Stimulated activated naive CD8-positive, alpha-beta T cell treated with anti-CD3 and anti-CD28 coated beads, Interleukin-15, Interleukin-2, amounts not matched to agents 100 U/mL and 50 U/mL, for 24 hours (primary cell): ENCODE measurements at regions not wholly inside any gene's neighbourhood (a gene's known extent, or its start where the extent isn't known, plus 50 kb on each side); places are given as distances from the start of the nearest gene placed in this dataset.

Source experiments
- ATAC-seq: fragments of 150-1000 bp; cut with Tn5 transposase; one replicate; pipeline ENCODE4 v1.10.0; 2021
- DNase-seq: peaks from one replicate; pipeline ENCODE4 v3.0.0; 2021

DNA sequence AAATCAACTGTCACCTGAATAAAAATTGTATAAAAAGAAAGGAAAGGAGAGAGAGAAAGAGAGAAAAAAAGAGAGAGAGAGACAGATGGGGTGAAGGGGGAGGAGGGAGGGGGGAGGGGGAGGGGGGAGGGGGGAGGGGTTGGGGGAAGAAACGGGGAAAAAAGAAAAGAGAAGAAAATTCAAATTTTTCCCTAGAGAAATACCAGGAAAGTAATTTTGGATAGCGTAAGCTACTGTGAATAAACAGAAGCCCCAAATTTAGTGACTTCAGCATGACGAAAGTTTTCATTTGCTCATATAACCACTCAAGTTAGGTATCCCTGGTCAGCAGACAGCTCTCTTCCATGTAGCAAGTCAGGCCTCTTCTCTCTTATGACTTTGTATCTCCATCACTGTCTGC is 289.4 kb upstream of the MYOCD start:
- ATAC-seq (no peak), DNase-seq (no peak)

DNA sequence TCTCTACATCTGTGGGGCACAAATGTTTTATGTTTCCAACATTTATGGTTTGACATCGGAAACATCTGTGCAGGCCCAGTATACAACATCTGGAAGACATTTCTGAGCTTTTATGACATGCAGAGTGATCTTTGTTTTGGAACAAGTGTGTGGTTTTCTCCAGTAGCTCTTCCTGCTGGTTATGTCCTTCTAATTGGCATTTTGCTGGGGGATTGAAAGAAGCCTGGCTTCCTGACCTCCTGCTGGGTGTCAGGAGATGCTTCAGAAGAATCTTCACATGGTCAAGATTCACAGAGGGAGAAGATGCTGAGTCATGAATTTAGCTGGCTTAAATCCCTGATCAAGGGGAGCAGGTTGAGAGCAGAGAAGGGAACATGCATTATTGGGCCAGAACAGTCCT is 279.5 kb upstream of the MYOCD start:
- ATAC-seq (no peak), DNase-seq (no peak)

DNA sequence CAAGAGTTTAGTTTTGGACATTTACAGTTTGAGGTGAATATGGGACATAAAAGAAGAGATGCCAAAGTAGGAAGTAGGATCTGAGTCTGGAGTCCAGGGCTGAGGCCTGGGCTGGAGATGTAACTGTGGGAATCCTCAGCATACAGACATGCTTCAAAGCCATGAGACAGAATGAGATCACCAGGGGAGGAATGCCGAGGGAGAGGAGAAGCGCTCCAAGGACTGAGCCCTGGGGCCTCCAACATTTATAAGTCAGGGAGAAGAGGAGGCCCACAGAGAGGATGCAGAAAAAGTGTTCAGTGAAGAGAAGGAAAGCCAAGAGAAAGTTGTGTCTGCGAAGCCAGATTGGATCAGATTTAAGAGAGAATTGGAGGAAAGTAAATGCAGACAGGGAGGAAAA is 277.5 kb upstream of the MYOCD start:
- DNase-seq (no peak), ATAC-seq (no peak)

DNA sequence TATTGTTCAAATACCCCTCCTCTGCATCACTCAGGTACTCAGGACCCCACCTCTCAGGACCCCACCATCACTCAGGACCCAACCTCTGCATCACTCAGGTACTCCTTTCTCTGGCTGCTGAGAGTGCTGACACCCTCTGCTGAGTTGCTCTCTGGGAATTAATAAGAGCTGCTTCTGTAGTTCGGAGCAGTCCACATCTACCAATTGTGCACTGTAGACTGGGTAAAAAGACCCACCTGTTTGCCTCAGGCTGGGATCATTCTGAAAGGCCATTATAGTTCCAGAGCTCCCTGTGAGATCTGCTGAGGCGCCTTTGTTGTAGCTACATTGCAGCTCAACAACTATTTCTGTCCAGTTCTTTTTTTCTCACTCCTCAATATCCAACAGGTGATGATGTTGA is 276.3 kb upstream of the MYOCD start:
- no peak for ATAC-seq

DNA sequence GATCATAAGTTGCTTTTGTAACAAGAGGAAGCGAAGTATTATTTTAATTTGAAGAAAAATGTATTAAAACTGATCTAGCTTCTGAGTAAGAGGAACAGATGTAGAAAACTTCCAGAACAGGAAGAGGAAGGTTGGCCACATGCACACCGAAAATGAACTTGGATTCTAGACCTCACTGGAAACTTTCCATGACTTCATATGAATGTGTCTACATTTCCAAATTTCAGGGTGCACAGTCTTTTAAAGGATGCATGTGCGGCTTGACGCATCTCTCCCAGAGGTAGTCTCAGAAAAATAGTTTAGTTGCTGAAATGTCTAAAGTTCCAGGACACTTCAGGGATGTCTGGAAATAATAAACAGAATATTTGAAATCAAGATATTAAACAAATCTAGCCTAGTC is 275.1 kb upstream of the MYOCD start:
- no peak for ATAC-seq
- DNase-seq, result no peak

More for the DNA sequence above, 276.3 kb upstream of the MYOCD start:
- DNase-seq, result no peak

DNA sequence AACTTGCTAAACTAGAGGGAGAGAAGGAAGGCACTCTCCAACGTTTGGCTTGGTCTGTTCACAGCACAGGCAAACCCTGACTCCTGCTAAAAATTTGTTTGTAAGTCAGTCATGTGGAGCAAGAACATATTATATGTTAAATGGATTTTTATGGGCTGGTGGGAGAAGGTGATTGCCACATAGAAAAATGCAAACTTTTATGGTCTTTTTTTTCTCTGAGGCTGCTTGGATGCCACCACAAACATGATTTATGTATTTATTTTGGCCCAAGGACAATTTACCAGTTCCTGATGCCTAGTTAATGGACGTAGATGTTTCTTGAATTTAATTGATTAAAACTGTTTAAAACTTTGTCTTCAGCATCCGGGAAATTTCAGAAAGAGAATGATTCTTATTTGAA is 274.2 kb upstream of the MYOCD start:
- ATAC-seq (no peak), DNase-seq (no peak)

DNA sequence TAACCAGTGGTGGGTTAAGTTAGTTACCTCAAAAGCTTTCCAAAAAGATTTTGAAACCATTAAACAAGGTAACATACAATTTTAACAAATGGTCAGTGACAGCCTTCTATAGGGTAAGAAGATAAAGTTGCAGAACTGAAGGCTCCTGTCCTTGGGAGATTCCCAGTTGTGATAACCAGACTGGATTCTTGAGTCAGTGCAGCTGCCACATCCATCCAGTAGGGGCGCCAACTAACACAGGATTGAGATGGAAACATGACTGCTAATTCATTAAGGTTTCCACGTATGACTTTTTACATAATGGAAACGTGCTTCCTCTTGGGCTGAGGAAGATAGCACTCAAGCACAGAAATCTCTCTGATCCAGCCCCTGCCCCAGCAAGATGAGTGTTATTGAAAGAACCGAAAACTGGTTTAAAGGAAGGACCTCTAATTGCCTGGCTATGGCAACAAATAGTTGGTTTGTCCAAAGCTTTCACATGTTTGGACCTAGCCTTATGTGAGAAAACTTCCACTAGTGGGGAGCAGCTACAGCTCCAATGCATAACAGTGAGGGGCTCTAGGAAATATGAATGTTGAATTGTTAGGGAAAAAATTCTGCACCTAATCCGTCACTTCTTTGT is 269.8 kb upstream of the MYOCD start:
- DNase-seq (no peak), ATAC-seq (no peak)

DNA sequence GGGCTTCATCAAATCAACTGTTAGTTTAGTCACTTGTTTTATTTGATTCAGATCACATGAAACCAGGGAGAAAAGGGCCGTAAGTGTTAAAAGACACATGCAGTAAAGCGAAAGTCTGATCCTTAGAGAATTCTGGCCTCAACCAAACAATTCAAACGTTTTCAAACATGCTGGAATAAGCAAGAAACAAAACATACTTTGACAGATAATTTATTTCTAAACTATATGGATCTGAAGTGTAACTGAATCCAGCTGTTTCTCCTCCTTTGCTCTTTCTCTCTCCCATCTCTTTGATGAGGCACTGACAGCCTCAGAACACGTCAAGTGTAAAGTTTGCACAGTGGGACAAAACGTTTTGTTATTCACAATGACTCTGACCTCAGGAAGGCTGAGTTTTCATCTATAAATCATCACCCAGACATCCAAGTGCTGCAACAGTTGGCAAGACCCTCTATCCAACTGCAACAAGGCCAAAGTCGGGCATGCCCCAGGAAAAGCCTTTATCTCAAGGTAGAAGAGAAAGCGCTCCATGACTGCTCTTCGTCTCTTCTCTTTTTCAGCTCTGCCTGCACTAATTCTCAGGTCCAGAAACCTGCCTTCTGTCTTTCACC is 267.1 kb upstream of the MYOCD start:
- DNase-seq (no peak), ATAC-seq (no peak)

DNA sequence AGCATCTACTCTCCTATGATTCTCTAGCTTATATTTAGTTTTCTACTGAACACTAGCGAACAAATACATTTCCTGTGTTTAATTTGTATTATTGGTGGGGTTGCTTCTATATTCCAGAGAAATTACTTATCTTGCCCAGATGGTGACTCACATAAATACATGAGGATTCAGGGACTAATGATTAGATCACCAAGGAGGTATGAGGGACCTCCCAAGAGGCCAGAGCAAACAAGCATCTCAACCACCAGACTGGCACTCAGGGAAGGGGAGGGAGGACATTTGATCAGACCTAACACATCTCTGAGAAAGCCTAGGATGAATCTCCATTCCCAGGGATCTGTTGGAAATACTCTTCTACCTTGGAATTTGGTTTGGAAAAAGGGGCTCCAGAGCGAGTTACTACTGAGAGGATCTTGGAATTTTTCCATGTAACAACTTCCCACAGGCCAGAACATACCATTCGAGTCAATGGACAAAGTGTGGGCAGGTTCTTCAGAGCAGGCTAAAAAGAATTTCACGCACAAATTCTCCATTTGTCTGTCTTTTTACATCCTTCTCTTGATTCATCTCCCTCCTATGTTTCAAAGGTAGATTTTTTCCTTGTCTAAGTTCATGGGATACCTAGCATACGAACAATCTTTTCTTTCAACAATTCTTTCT is 262.6 kb upstream of the MYOCD start:
- DNase-seq (no peak), ATAC-seq (no peak)

DNA sequence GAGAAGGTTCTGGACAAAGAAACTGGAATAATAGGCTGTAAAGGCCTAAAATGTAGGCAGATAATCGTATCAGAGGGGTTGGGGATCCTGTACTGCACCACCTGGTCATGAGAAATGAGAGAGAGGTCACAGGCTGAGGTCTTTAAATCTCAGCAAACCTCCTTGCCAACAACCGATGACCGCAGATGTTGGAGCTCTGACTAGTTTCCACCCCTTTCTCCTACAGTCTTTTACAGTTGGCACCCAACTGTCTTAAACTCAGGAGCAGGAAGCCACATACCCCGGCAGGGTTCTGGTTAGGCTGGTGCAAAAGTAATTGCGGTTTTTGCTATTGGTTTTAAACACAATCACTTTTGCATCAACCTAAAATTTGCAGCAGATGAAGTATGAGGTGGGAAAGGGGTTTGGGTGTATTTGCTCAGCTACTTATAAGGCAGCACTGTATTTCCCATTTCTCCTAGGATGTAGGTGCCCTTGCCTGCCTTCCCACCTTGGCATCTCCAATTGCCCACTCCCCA is 261.8 kb upstream of the MYOCD start:
- no peak for DNase-seq
- no peak for ATAC-seq

DNA sequence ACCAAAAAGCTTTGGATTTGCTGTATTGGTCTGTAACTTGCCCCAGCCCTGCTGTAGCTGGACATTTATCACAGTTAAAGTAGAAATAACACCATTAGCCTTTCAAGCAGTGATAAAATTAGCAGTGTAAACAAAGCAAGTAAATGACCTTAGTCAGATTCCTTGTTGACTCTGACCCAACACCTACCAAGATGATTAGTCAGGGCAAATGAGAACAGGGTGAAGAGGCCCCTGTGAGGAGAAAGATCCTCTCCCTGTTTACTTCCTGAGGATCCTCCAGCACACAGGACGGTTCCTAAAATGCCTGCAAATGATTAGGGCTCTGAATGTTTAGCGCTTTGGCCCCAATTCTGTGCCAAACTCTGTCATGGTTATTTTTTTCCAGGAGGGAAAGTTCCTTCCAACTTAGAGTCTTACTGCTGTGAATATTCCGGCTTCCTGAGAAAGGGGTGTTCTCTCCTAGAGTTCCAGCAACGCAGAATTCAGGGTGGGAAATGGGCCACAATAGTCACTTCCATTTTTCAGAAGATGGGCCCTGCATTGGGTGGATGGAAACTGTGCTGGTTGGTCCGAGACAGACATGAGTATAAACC is 259.0 kb upstream of the MYOCD start:
- DNase-seq, result no peak

DNA sequence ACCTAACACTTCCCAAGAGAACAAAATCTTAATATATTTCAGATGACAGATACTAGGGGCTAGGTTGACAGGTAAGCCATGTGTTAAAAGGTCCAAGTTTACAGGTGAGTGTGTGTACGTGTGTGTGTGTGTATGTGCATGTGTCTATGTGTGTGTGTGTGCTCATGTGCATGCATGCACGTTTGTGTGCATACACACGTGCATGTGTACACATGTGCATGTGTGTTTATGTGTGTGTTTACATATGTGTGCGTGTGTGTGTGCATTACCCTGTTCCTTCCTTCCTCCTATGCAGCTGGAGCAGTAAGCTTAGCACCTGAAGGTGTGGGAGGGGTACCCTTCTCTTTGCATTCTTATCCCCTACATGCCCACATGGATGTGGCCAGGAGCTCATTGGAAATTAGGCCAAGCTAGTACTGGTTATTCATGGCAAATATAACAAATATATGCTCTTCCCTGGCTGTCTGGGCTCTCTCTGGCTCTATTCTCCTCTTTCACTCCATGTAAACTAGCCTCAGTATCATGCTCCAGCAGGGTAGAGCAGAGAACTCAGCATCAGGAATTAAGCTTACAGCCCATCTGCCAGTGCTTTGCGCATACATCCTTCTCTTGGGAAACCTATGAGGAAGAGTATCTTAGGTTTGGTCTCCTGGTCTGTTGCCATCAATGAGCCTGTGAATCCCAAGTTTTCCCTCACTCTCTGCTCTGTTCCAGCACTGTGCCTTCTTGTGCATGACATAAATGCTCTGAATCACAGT is 258.0 kb upstream of the MYOCD start:
- ATAC-seq, result no peak
- DNase-seq, result no peak

More for the DNA sequence above, 259.0 kb upstream of the MYOCD start:
- no peak for ATAC-seq

DNA sequence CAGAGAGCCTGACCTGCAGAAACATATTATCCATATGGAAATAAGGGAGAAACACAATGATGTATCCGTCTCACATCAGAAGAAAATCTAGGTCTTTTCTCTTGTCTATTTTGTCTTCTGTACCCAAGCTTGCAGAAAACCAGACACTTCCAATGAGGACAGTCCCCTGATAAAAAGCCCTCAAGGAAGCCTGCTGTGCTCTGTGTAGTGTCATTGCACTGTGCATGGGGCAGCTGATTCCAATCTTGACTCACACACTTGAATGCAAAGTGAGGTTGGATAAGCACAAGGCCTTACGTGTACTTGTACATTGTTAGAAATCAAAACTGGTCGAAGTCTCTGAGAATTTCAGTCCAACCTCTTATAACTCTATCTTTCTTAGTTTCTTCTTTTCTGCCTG is 256.6 kb upstream of the MYOCD start:
- DNase-seq (no peak), ATAC-seq (no peak)

DNA sequence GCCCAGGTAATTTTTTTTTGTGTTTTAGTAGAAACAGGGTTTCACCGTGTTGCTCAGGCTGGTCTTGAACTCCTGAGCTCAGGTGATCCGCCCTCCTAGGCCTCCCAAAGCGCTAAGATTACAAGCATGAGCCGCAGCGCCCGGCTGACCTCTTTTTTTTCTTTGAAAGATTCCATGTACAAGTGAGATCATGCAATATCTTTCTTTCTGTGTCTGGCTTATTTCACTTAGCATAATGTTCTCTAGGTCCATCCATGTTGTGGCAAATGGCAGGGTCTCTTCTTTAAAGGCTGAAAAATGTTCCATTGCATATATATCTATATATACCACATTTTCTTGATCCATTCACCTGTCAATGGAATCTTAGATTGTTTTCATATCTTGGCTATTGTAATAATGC is 255.0 kb upstream of the MYOCD start:
- ATAC-seq (no peak), DNase-seq (no peak)

DNA sequence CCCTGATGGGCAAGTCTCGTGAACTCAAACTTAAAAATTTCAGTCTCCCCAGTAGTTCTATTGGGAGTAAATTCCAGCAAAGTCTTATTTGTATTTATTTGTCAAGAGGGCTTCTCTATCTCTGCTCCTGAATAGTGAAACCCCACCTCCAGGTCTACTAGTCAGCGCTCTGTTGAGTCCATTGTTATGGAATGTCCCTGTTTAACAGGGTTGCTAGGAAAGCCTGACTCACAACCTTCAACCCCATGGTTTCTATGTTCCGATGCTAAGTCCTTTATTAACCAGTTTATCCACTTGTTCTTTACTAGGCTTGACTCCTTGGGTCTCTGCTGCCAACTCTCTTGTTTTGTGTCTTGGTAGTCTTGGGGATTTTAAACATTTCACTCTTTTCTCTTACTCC is 250.7 kb upstream of the MYOCD start:
- ATAC-seq (no peak), DNase-seq (no peak)

DNA sequence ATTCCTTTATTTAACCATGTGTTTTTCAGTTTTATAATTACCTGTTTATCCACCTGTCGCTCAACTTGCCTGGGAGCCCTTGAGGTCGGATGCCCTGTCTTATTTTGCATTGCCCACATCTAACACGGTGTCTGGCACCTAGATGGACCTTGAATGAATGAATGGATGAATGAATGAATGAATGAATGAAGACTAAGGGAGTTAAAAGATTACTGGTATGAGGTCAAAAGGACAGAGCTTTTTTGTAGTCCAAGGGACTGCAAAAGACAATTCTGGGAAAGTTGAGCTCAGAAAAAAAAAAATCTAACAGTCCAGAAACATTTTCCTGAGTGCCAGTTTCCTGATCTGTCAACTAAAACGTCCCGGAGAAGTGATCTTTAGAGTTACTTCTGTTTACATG is 244.6 kb upstream of the MYOCD start:
- no peak for ATAC-seq
- no peak for DNase-seq

DNA sequence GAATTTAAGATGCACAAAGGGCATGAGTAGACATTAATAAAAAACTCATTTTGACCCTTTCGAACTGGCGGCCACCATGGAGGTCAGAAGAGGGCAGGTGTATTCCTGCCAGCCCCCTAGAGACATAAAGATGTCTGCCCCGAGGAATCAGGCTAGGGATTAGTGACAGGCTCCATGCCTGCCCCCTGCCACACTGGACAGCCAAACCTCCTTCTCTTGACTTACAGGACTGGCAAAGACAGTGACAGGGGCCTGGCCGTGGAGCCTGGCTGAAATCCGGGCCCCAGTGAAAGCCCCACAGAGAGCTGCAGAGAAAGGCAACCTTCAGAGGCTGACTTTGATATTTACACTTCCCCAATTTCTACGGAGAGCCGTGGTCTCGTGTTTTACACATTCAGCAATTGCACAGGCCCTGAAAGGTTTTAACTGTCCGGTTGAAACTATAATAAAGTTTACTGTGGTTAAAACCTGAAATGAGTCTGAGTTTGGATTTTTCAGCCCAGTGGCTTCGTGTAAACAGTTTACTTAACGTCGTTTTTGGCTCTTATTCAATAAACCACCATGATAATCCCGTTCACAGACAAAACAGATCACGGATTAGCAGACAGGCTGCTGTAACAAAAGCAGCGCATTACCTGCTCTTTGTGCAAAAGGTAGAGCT is 243.9 kb upstream of the MYOCD start:
- no peak for DNase-seq
- ATAC-seq, result no peak

DNA sequence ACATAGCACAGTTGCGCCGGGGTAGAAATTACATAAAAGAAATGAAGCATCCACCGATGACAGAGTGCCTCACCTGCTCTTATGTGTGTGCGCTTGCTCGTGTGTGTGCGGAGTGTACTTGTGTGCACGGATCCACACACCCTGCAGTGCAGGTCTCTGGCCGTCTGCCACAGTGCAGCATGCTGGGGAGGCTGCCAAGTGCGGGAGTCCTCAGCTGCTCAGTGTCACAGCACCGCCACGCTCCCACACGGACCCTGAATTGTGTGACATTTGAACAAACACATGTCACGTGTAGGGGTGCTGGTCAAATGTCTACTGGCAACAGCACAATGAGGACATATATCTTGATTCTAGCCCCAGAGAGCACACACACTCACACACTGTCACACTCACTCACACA is 243.0 kb upstream of the MYOCD start:
- ATAC-seq, result no peak

DNA sequence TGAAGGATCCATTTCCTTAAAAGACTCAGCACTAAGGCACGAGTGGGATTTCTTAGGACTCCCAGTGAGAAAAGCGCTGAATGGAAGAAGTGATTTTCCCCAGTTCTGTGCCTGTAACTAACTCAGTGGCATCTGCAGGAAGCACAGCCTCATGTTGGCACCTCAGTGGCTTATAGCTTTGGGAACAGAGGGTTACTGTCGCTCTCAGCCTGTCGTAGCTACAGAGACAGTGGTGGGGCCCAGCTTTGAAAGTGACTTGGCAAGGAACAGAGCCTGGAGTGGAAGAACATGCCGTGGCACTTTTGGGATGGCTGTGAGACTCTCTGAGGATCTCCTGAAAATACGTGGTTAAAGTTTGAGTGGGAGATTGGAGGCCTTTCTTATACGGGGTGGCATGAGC is 242.4 kb upstream of the MYOCD start:
- DNase-seq (no peak), ATAC-seq (no peak)

More for the DNA sequence above, 243.0 kb upstream of the MYOCD start:
- DNase-seq, result no peak

DNA sequence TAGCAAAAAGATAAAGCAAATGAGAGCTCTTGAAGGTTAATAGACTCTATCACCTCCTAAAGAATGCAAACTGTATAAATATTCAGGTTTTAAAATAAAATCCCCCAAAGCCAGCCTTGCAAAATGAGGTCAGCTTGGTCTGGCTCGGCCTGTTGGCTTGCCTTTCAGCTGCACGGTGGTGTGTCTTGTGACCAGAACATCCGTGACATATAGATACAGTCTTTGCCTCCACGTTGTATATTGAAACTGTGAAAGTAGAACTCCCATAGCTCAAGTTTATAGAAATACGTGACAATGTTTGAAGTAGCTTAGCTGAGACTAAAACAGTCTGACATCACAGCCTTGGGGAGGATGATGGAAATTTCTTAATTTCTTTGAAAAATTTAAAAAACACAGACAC is 236.6 kb upstream of the MYOCD start:
- DNase-seq (no peak), ATAC-seq (no peak)

DNA sequence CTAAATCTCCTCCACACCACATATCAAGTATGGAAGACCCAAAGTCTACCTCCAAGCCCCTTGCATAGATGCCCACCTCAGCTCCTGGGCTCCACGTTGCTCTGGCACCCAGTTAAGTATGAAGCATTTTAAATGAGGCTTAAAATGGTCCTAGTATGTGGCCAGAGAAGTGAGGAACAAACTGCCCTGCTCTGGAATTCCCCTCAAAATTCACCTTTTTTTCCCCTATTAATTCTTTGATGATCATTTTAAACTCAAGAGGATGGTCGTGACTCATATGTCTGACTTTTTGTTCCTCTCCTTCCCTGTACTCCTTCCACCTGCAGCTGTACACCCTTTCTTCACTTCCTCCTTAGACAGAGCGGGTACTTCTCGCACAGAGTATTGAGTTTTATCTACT is 234.5 kb upstream of the MYOCD start:
- DNase-seq (no peak), ATAC-seq (no peak)

DNA sequence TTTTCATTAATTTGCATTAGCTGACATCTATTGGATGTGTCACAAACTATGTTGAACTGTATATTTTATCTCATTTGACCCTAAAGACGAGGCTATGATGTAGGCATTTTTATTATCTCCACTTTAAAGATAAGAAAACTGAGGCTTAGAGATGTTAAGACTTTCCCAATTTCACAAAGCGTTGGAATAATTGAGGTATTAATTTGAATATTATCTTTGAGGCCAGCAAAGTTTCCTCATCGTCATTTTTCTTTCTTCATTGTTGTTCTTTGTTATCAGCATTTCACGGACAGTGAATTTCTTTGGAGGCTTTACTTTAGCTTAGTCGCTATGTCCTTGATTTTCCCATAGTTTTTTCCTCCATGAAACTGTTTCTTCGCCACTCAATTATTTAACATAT is 227.5 kb upstream of the MYOCD start:
- no peak for ATAC-seq
- DNase-seq, result no peak
